ENCODE measurements at regions not wholly inside any gene's neighbourhood (a gene's known extent, or its start where the extent isn't known, plus 50 kb on each side); places are given as distances from the start of the nearest gene placed in this dataset.

GRCh38 chr3:82082796-82083195, 321.4 kb upstream of the GBE1 start:
- TF ChIP-seq CTCF (IDR thresholded peaks at IDR 0.05; ENCODE audit: insufficient read depth, low read length, poor library complexity, severe bottlenecking), result no peak
- TF ChIP-seq EZH2phosphoT487 (conservative IDR thresholded peaks at IDR 0.05; ENCODE audit: low read length), result no peak

Data from SU-DHL-6 (cell line).